Naive thymus-derived CD8-positive, alpha-beta T cell (primary cell): ENCODE measurements at regions not wholly inside any gene's neighbourhood (a gene's known extent, or its start where the extent isn't known, plus 50 kb on each side); places are given as distances from the start of the nearest gene placed in this dataset.

Source experiments
- ATAC-seq, 2 donors: fragments of 150-1000 bp; cut with Tn5 transposase in 1 of 2; sonication (Bioruptor Pico), chemical (Tn5 transposase) in 1 of 2; 1 replicate in 1 of 2; 2 replicates in 1 of 2; pipeline ENCODE4 v1.10.0; 2021; ENCODE audit warnings: mild to moderate bottlenecking in 2 of 2, moderate library complexity in 2 of 2
- POLR2A ChIA-PET: fragments of 350-600 bp; sonication (Branson Sonifier 250); formaldehyde crosslinking; loops from one replicate; lab custom pipeline; 2021; ENCODE audit warnings: antibody characterized with exemption; lab: Charles Lee
- DNase-seq, 10 donors: peaks; one replicate each; pipeline versions ENCODE4 v3.0.0 to v3.0.0-alpha.2; 2020 to 2022
- H3K27ac Mint-ChIP-seq, 10 donors: one replicate each; pipeline ENCODE4 v1.8.0; 2020 to 2022; ENCODE audit warnings: mild to moderate bottlenecking in 10 of 10, mixed read lengths in 10 of 10, moderate library complexity in 4 of 10, inconsistent platforms in 1 of 10
- H3K27me3 Mint-ChIP-seq, 5 donors: one replicate each; pipeline ENCODE4 v1.8.0; 2021 to 2022; ENCODE audit warnings: mixed read lengths in 5 of 5
- H3K36me3 Mint-ChIP-seq, 3 donors: one replicate each; pipeline ENCODE4 v1.8.0; 2020 to 2022; ENCODE audit warnings: mixed read lengths in 3 of 3, mild to moderate bottlenecking in 2 of 3, inconsistent platforms in 1 of 3
- H3K4me1 Mint-ChIP-seq, 4 donors: one replicate each; pipeline ENCODE4 v1.8.0; 2021 to 2022; ENCODE audit warnings: mixed read lengths in 4 of 4
- H3K4me3 Mint-ChIP-seq, 10 donors: one replicate each; pipeline ENCODE4 v1.8.0; 2020 to 2022; ENCODE audit warnings: mild to moderate bottlenecking in 10 of 10, mixed read lengths in 10 of 10, moderate library complexity in 6 of 10, inconsistent platforms in 1 of 10
- H3K9me3 Mint-ChIP-seq, 9 donors: one replicate each; pipeline ENCODE4 v1.8.0; 2020 to 2022; ENCODE audit warnings: mixed read lengths in 9 of 9, mild to moderate bottlenecking in 3 of 9, inconsistent platforms in 1 of 9, moderate library complexity in 1 of 9

DNA sequence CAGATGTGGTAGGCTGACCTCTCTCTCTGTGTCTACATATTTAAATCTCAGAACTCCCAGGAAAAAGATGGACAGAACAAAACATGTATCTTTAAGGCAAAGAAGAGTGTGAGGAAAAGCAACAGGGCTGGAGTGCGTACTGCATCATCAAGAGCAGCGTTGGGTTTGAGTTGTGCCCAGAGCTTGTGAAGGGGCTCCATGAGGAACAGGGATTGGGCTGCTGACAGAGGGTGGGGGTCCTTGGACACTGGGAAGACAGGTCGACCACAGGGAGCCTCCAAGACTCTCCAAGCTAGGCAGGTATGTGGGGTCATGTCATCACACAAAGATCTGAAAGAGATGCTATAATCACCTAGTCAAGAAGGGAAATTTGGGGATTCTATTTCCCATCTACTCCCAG, 309.9 kb downstream of the IRX1 start:
- Mint-ChIP-seq H3K27ac (no peak overlapping the region), H3K27me3 (peaks cover 0 to 6% (median 0%) of the 10 kb centered on the region in 5 donors), H3K36me3 (no peaks in the 10 kb centered on the region), H3K9me3 (peaks cover 0 to 7% (median 0%) of the 10 kb centered on the region in 9 donors), H3K4me3 (no peak overlapping the region), H3K4me1 (peaks cover 0 to 5% (median 0%) of the 10 kb centered on the region in 4 donors)
- ATAC-seq (no peak), DNase-seq (no peak)
- POLR2A ChIA-PET = no interaction called here

DNA sequence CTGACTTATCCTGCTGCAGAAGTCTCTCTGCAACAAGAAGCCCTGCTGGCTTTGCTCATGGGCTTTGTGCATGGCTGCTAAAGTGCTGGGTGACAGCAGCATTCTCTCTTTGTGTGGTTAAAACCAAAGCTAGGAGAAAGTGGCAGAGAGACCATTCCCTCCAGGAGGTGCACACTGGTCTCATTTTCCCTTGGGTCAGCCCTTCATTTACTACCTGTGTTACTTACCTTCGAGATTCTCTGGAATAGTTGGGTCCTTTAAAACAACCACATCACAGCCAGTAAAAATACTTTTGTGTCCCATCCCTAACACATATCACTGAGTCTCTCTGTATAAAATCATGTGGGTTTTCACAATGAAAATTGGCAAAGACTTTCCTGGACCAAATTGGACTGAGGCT, 315.5 kb downstream of the IRX1 start:
- no peak overlapping the region for H3K4me3 Mint-ChIP-seq
- peaks cover 0 to 6% (median 0%) of the 10 kb centered on the region in 5 donors for H3K27me3 Mint-ChIP-seq
- H3K27ac Mint-ChIP-seq = no peak overlapping the region
- H3K36me3 Mint-ChIP-seq = no peaks in the 10 kb centered on the region
- ATAC-seq (no peak), DNase-seq (no peak)
- POLR2A ChIA-PET = no interaction called here
- peaks cover 0 to 2% (median 0%) of the 10 kb centered on the region in 9 donors for H3K9me3 Mint-ChIP-seq
- H3K4me1 Mint-ChIP-seq = peaks cover 0 to 5% (median 0%) of the 10 kb centered on the region in 4 donors

DNA sequence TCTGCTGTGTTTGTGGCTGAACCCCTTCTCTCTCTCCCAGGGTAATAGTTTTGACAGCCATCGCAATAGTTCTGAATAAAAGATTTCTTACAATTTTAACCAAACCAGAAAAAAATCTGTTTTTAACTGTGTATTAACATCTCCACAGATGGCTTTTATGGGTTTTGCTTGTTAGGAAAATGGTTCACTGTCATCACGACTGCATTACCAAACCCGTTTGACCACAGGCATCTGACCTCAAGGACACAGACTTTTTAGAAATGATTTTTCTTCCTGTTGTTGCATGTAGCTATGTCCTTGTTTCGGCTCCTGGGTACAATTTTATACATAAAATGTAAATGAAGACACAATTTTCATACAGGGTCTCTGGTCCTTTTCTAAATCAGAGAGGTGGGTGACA, 316.1 kb downstream of the IRX1 start:
- ATAC-seq = no peak

GRCh38 chr5:3912790-3913189, 317.2 kb downstream of the IRX1 start:
- no peaks in the 10 kb centered on the region for H3K36me3 Mint-ChIP-seq
- ATAC-seq = no peak
- peaks cover 0 to 5% (median 0%) of the 10 kb centered on the region in 9 donors for H3K9me3 Mint-ChIP-seq
- DNase-seq = no peak
- POLR2A ChIA-PET = no interaction called here
- peaks cover 0 to 5% (median 0%) of the 10 kb centered on the region in 4 donors for H3K4me1 Mint-ChIP-seq
- H3K27me3 Mint-ChIP-seq = peaks cover 0 to 6% (median 0%) of the 10 kb centered on the region in 5 donors
- H3K4me3 Mint-ChIP-seq = no peak overlapping the region
- no peak overlapping the region for H3K27ac Mint-ChIP-seq

More for the DNA sequence above, 316.1 kb downstream of the IRX1 start:
- POLR2A ChIA-PET = no interaction called here
- Mint-ChIP-seq H3K4me3 (no peak overlapping the region), H3K36me3 (no peaks in the 10 kb centered on the region), H3K9me3 (peaks cover 0 to 2% (median 0%) of the 10 kb centered on the region in 9 donors), H3K27ac (no peak overlapping the region), H3K27me3 (peaks cover 0 to 6% (median 0%) of the 10 kb centered on the region in 5 donors), H3K4me1 (peaks cover 0 to 5% (median 0%) of the 10 kb centered on the region in 4 donors)
- no peak for DNase-seq

DNA sequence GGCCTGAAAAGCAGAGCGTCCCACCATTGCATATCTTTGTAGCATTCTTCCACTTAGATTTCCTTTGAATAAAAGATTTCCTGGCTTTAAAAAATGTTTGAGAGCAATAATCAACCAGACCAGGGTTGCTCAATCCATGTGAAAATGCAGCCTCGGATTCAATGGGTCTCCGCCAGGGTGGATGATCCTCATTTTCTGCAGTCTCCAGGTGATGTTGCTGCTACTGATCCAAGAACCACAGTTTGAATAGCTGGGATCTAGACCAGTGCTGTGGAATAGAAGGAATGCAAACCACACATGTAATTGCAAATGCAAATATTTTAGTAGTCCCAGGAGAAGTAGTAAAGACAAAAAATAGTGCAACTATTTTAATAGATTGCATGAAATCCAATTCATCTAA, 317.6 kb downstream of the IRX1 start:
- Mint-ChIP-seq H3K36me3 (no peaks in the 10 kb centered on the region), H3K27me3 (peaks cover 0 to 6% (median 0%) of the 10 kb centered on the region in 5 donors), H3K4me3 (no peak overlapping the region), H3K9me3 (peaks cover 0 to 5% (median 0%) of the 10 kb centered on the region in 9 donors), H3K27ac (no peak overlapping the region), H3K4me1 (peaks cover 0 to 5% (median 0%) of the 10 kb centered on the region in 4 donors)
- POLR2A ChIA-PET = no interaction called here
- DNase-seq (no peak), ATAC-seq (no peak)

DNA sequence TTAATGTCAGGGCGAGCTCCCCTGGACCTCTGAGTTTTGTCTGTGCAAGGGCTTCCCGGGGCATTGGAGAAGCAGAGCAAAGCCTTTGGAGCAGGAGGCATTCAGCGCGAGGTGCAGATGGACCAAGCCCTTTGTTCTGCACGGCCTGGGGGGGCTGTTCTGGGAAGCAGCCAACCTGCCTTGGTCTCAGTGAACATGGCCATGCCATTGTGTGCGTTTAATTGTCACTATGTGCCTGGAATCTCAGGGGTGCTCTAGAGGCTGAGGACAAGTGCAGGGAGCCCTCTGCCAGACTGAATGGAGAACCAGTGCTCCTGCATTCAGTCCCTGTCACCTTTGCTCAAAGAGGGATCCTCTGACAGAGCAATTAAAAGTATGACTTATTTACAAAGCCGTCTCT, 329.4 kb downstream of the IRX1 start:
- DNase-seq (no peak), ATAC-seq (no peak)
- Mint-ChIP-seq H3K4me1 (no peaks in the 10 kb centered on the region), H3K4me3 (no peak overlapping the region), H3K27ac (no peak overlapping the region), H3K9me3 (peaks cover 1 to 24% (median 6%) of the 10 kb centered on the region in 9 donors), H3K36me3 (peaks cover 0 to 1% (median 0%) of the 10 kb centered on the region in 3 donors), H3K27me3 (peaks cover 0 to 10% (median 0%) of the 10 kb centered on the region in 5 donors)
- POLR2A ChIA-PET = no interaction called here

DNA sequence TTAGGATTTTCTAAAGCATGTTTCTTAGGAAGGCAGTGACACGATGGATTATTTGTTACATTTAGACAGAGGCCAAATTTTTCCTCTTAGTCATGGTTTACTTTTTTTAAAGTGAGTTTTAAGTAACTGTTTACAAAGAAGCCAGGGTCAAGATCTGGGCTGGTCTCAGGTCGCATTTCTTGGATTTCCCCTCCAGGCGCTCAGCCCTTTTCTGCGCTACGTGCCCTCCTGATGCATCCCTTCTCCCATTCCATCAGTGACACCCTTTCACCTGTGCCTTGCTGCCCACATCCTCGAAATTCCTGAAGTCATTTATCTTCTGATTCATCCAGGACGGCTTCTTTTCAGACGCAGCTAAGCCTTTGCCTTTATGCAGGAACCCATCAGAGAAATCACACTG, 330.3 kb downstream of the IRX1 start:
- POLR2A ChIA-PET = no interaction called here
- no peak for ATAC-seq
- Mint-ChIP-seq H3K27ac (no peak overlapping the region), H3K4me1 (no peaks in the 10 kb centered on the region), H3K36me3 (peaks cover 0 to 1% (median 0%) of the 10 kb centered on the region in 3 donors), H3K27me3 (peaks cover 0 to 10% (median 0%) of the 10 kb centered on the region in 5 donors), H3K4me3 (no peak overlapping the region), H3K9me3 (peaks cover 1 to 21% (median 6%) of the 10 kb centered on the region in 9 donors)
- no peak for DNase-seq

- POLR2A ChIA-PET = no interaction called here
- peaks cover 0 to 1% (median 0%) of the 10 kb centered on the region in 3 donors for H3K36me3 Mint-ChIP-seq
- no peak for ATAC-seq
- peaks cover 0 to 21% (median 9%) of the 10 kb centered on the region in 9 donors for H3K9me3 Mint-ChIP-seq
- no peak overlapping the region for H3K4me3 Mint-ChIP-seq
- no peaks in the 10 kb centered on the region for H3K4me1 Mint-ChIP-seq
- no peak for DNase-seq
- peaks cover 0 to 10% (median 0%) of the 10 kb centered on the region in 5 donors for H3K27me3 Mint-ChIP-seq
- no peak overlapping the region for H3K27ac Mint-ChIP-seq
Measured at GRCh38 chr5:3929799-3930198, 334.2 kb downstream of the IRX1 start.

- no peak overlapping the region for H3K27ac Mint-ChIP-seq
Measured at GRCh38 chr5:3931976-3932375, 336.3 kb downstream of the IRX1 start.

DNA sequence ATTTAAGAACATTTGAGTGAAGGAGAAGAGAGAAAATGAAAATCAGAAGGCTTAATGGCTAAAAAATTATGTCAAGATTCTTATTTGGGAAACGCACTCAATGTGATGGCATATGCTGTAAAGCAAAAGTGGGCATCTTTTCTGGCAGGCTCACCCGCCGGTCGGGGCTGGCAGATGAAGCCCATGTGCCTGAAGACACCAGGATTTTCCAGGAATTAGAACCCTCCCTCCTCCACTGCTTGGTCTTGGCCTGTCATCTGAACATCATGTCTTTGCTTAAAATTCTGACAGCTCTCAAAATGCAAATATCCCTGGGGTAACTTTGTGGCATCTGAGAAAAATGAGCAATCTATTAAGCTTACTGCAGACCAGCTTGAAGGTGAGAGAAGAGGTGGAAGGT, 337.9 kb downstream of the IRX1 start:
- Mint-ChIP-seq H3K9me3 (peaks cover 0 to 15% (median 11%) of the 10 kb centered on the region in 9 donors), H3K27me3 (peaks cover 0 to 9% (median 0%) of the 10 kb centered on the region in 5 donors), H3K27ac (no peak overlapping the region), H3K36me3 (peaks cover 0 to 1% (median 0%) of the 10 kb centered on the region in 3 donors), H3K4me3 (no peak overlapping the region), H3K4me1 (no peaks in the 10 kb centered on the region)
- DNase-seq = no peak
- POLR2A ChIA-PET = no interaction called here
- ATAC-seq = no peak

More at GRCh38 chr5:3931976-3932375, 336.3 kb downstream of the IRX1 start:
- no peak overlapping the region for H3K4me3 Mint-ChIP-seq
- H3K4me1 Mint-ChIP-seq = no peaks in the 10 kb centered on the region
- peaks cover 0 to 1% (median 0%) of the 10 kb centered on the region in 3 donors for H3K36me3 Mint-ChIP-seq
- POLR2A ChIA-PET = no interaction called here
- DNase-seq (no peak), ATAC-seq (no peak)
- peaks cover 0 to 10% (median 0%) of the 10 kb centered on the region in 5 donors for H3K27me3 Mint-ChIP-seq
- peaks cover 0 to 21% (median 12%) of the 10 kb centered on the region in 9 donors for H3K9me3 Mint-ChIP-seq

DNA sequence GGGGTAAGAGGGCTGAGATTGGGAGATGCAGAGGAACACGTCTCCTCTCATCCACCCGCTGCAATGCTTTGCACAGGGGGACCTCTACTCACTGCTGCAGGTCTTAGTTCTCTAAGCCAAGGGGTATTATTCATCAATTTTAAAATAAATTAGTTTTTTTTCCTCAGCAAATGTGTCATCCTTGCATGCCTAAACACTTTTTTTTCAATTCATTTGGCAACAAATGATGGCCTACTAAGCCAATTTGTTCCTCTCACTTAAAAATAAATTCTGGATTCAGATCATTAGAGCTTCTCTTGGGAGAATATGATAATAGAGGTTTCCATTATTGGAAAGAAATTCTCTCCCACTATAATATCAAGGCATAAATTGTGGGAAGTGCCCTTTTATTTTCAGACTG, 338.3 kb downstream of the IRX1 start:
- no peak overlapping the region for H3K4me3 Mint-ChIP-seq

DNA sequence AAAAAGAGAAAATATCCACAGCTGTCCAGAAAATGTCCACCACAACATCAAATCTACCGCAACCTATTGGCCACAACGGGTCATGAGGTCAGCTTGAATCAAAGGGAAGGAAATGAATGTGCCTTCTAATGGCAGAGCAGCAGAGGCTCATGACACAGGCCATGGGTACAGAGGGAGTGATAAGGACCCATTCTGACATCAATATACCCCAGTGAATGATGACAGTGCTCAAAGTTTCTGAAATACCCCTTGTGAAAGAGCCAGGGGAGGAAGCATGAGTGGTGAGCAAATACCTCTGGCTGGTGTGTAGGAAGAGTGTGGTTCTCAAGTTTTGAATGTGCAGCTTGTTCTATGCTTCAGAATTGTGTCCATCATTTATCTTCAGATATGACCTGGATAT, 348.2 kb downstream of the IRX1 start:
- peaks cover 0 to 2% (median 0%) of the 10 kb centered on the region in 5 donors for H3K27me3 Mint-ChIP-seq
- no peak for ATAC-seq
- POLR2A ChIA-PET = no interaction called here

More for the DNA sequence above, 338.3 kb downstream of the IRX1 start:
- no peaks in the 10 kb centered on the region for H3K36me3 Mint-ChIP-seq
- DNase-seq (no peak), ATAC-seq (no peak)
- no peaks in the 10 kb centered on the region for H3K4me1 Mint-ChIP-seq
- no peak overlapping the region for H3K27ac Mint-ChIP-seq
- H3K9me3 Mint-ChIP-seq = peaks cover 0 to 15% (median 11%) of the 10 kb centered on the region in 9 donors
- H3K27me3 Mint-ChIP-seq = peaks cover 0 to 8% (median 0%) of the 10 kb centered on the region in 5 donors
- POLR2A ChIA-PET = no interaction called here

GRCh38 chr5:3944930-3945329, 349.3 kb downstream of the IRX1 start:
- H3K4me1 Mint-ChIP-seq = peaks cover 0 to 4% (median 0%) of the 10 kb centered on the region in 4 donors
- no peak overlapping the region for H3K27ac Mint-ChIP-seq
- H3K9me3 Mint-ChIP-seq = peaks cover 0 to 6% (median 5%) of the 10 kb centered on the region in 9 donors
- H3K27me3 Mint-ChIP-seq = peaks cover 0 to 2% (median 0%) of the 10 kb centered on the region in 5 donors
- H3K4me3 Mint-ChIP-seq = no peak overlapping the region
- DNase-seq (no peak), ATAC-seq (no peak)
- H3K36me3 Mint-ChIP-seq = peaks cover 0 to 4% (median 0%) of the 10 kb centered on the region in 3 donors
- POLR2A ChIA-PET = no interaction called here

More for the DNA sequence above, 348.2 kb downstream of the IRX1 start:
- peaks cover 0 to 4% (median 0%) of the 10 kb centered on the region in 3 donors for H3K36me3 Mint-ChIP-seq
- DNase-seq = no peak
- H3K9me3 Mint-ChIP-seq = peaks cover 0 to 17% (median 10%) of the 10 kb centered on the region in 9 donors
- no peak overlapping the region for H3K27ac Mint-ChIP-seq
- peaks cover 0 to 4% (median 0%) of the 10 kb centered on the region in 4 donors for H3K4me1 Mint-ChIP-seq
- no peak overlapping the region for H3K4me3 Mint-ChIP-seq
